Stimulated activated CD8-positive, alpha-beta memory T cell treated with anti-CD3 and anti-CD28 coated beads, Interleukin-12 subunit alpha, Interleukin-12 subunit beta, amount 100 ng/mL, for 1 hour (primary cell): ENCODE measurements at regions not wholly inside any gene's neighbourhood (a gene's known extent, or its start where the extent isn't known, plus 50 kb on each side); places are given as distances from the start of the nearest gene placed in this dataset.
"Not testable (repeated sequence)": the region's sequence is repeated elsewhere in the genome, so short reads cannot be mapped to it uniquely, and the experiment has no call there.

Experiments
- DNase-seq: peaks from one replicate; pipeline ENCODE4 v3.0.0-alpha.2; 2020; ENCODE audit warnings: low read depth

DNA sequence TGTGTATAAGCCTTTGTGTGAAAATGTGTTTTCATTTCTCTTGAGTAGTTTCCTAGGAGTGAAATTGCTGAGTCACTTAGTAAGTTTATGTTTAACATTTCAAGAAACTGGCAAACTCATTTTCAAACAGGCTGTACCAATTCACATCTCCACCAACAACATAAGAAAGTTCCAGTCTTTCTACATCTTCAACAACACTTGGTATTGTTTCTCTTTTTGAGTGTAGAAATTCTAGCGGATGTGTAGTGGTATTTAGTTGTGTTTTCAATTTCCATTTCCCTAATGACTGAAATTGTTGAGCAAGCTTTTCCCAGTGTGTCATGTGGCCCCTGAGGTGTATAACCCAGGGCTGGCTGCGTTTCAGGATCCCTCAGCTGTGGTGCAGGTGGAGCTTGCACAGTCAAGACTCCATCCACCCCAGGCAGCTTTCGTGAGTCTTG is 258.5 kb downstream of the PDCD6IP start:
- DNase-seq = no peak

DNA sequence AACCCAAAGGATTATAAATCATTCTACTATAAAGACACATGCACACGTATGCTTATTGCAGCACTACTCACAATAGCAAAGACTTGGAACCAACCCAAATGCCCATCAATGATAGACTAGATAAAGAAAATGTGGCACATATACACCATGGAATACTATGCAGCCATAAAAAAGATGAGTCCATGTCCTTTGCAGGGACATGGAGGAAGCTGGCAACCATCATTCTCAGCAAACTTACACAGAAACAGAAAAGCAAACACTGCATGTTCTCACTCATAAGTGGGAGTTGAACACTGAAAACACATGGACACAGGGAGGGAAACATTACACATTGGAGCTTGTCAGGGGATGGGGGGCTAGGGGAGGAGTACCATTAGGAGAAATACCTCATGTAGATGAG is 262.6 kb downstream of the PDCD6IP start:
- not testable (repeated sequence) for DNase-seq

DNA sequence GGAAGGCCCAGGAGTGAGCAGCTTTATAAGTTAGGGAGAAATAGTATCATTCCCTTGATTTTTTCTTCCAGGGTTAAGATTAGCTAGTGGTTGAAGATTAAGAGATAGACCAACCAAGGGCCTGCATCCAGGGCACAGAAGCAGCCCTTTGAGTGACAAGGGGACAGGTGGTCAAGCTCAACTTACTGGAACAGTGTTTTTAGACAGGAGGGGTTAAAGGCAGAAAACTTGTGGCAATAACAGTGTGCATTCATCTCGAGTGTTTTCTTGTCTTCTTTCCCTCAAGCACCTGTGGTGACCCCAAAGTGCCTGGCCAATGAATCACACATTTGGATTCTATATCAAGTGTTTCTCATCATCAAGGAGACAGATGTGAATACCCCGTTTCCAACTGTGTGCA is 267.5 kb downstream of the PDCD6IP start:
- DNase-seq = no peak

DNA sequence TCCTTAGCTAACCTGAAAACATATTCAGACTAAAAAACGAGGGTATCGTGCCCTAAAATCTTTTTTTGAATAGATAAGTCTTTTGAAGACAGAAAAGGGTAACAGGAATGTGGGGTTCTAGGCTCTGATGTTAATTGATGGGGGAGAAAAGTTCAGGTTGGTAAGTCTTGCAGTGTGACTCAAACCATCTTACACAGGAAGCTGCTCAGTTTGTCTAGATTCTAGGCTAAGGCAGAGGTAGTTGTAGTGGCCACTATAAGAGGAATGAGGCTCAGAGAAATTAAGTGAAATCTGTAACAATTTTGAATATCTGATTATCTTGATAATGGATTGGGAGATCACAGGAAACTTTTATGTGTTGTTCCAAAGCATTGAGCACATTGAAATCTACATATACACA is 267.9 kb downstream of the PDCD6IP start:
- DNase-seq = no peak

DNA sequence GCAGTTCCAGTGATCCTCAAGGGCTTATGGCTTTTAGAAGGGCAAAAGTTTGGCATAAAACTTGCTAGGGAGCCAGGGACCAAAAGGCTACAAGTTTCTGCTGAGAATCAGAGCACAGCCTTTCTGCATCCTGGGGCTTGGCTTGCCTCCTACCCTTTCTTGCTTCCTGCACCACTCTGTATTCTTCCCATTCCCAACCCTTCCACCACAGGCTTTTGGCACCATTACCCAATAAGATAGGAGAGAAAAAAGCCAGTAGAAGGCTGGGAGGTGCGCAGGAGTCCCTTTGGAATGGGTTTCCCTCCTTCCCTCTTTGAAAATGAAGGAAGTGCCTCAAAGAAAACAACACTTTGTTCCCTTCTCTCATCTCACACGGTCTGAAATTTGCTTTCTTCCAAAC is 268.6 kb downstream of the PDCD6IP start:
- no peak for DNase-seq

DNA sequence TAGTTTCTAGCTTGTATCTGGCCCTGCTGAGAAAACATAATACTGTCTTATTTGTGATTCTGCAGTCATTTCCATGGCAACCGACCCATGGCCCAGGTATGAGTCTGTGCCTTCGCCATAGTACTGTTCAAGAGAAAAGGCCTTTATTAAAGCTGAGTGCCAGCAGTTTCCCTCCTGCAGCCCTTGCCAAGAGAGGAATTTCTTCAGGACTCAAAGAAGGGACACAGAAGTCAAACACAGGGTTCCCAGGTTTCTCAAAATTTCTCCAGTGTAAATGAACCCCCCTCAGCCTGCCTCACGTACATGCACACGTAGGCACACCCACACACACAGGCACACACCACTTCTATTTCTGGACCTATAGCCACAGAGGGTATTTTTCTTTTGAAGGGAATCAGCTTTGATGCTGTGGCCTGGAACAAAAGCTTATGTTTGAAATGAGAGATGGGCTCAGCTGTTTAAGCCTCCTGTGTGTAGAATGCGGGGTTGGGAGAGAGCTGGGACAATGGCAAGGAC is 269.2 kb downstream of the PDCD6IP start:
- DNase-seq = no peak

DNA sequence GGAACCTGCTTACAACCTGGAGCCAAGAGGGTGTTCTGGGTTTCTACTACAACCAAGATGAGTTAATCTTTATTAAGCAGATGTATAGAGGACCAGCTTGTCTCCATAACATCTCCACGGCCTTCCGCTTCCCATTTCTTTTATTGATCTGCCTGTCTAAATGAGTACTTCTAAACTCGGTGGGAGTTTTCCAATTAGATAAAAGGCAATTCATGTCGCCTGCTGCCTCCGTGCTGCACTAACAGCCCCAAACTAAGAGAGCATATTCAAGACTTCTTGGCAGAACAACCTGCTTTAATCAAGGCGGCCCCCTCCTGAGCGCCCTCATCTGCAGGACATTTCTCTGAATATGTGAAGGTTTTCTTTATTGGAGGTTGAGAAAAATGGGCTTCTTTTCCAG is 270.1 kb downstream of the PDCD6IP start:
- no peak for DNase-seq

DNA sequence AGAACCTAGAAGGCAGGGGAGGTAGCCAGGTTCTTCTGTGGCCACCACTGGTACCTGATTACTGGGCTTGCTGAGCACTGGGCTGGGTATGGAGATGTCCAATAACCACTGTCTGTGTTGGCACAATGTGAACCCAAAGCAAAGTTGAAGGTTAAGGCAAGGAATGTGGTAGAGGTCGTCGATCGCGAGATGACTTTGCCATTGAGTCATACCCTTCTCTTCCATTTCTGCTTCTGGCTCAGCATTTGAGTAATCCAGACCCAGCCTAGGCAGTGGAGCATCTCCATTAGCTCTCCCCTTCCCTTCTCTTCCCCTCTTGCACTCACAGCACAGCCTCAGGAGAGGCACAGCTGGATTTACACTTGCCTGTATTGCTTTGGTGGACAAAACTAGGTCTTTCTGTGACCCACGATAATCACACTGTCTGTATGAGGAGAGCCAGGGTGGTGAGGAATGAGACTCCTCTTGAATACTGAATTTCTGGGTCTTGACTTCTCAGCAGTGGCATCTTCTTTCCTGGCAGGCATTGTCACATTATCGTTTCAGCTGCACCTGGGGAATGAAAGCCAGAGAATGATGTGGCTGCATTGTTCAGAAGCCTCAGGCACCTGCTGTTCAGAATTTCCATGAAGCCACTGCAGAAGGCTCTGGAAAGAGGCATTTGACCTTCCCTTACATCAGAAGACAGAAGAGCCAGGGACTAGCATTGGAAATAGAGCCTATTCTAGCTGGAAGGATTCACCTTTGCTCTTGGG is 272.6 kb downstream of the PDCD6IP start:
- no peak for DNase-seq

DNA sequence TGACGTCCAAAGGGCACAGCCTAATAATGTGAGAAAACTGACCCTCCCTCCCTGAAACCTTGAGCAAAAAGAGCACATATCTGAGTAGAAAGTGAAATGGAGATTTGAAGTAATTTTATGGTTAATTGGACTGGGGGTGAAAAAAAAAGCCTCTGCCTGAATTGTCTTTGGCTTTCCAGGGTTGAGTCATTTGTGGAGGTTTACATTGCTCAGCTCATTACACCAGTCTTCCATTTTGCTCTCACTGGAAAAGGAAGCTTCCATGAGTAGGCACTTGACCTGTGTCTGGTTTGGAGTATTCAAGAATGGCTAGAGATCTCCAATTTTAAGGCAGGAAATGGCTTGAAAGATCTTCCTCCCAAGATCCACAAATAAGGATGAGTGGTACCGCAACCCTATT is 273.9 kb downstream of the PDCD6IP start:
- DNase-seq = no peak

DNA sequence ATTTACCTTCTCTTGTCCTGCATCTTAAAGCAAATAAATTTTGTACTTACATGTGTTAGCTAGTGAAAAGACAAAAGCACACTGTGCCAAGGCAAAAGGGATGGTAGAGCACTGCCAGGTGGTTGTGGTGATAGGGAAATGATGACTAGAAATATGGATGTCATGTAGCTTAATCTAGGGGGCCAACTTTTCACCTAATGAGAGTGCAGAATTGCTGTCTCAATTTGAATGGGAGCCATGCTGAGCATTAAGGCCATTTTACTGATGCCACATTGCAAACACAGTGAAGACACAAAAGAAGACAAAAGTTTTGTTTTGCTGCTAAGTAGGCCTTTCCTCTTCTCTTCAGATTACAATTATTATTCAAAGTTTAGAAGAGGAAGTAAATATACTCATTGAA is 274.7 kb downstream of the PDCD6IP start:
- no peak for DNase-seq

DNA sequence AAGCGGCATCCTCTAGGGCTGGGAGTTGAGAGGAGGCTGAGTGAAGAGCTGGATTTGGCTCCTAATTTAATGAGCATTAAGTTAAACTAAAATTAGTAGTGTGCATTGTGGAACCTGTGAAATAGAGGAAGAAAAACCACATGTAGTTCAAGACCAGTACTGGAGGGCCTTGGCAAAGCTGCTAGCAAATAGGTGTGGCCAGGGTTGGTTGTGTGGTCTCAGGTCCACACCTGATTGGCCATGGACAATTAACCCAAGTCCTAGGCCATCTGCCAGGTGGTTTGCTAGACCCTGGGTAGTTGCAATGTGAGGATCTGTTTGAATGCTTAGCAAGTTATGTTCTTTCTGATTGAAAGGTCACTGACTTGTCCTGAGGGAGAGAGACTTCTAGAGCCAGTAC is 275.5 kb downstream of the PDCD6IP start:
- no peak for DNase-seq

DNA sequence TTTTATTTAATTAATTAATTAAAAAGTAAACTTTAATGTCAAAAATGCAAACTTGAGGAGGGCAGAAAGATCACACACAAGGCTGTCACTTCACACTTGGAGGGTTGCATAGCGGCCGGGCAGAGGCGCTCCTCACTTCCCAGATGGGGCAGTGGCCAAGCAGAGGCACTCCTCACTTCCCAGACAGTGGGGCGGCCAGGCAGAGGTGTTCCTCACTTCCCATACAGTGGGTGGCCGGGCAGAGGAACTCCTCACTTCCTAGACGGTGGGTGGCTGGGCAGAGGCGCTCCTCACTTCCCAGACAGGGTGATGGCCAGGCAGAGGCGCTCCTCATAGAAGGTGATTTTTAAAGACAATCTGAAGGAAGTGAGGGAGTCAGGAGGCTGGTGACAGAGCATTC is 277.5 kb downstream of the PDCD6IP start:
- DNase-seq = no peak

DNA sequence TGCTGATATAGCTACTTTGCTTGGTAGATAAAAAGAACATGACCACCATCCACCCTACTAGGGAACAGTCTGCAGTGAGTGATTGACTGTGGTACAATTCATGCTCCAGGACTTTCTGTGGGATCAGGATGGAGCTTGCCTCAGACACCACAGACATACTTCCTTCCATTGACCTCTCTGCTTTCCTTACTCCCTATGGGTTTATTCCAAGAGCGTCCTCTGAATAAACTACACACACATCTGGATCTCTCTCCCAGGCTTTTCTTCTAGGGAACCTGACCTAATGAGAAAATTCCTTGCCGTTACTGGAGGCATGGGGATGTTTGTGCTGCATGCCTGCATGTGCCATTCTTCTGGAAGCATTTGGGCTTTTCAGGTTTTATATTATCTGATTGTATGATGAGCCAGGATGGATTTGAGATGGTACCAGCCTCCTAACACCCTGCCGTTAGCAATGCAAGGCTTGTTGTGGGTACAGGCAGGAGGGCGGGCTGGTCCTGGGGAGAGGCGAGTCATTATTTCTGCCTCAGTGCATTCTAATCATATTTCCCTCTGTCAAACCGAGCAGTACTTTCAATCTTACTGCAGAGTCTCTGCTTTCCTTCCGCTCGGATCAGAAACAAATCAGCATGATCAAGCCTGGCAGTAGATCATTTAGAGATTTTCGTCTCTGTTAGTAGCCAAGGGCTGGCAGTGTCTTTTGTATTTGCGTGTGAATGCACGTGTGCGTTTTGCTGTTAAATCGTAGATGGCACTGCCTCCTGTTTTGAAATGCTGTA is 279.2 kb downstream of the PDCD6IP start:
- DNase-seq = no peak

DNA sequence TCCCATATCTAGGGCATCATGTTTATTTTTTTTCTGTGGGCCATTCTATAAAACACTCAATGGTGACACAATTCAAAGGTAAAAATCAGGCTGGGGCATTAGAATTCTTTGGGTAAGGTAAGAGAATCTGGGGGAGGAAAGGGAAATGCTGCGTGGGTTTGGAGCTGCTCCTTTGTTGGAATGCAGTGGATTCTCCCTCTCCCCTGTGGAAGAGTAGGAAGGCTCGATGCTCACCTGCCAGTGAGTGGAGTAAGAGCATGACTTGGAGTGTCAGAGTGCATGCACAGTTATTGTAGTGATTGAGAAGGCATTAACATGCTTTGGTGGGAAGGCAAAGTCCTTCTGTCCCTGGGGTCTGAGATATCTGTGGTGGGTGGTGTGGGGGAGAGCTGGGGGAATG is 280.0 kb downstream of the PDCD6IP start:
- DNase-seq = no peak

DNA sequence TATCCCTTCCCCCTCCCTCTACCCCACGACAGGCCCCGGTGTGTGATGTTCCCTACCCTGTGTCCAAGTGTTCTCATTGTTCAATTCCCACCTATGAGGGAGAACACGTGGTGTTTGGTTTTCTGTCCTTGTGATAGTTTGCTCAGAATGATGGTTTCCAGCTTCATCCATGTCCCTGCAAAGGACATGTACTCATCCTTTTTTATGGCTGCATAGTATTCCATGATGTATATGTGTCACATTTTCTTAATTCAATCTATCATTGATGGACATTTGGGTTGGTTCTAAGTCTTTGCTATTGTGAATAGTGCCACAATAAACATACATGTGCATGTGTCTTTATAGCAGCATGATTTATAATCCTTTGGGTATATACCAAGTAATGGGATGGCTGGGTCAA is 281.4 kb downstream of the PDCD6IP start:
- not testable (repeated sequence) for DNase-seq

DNA sequence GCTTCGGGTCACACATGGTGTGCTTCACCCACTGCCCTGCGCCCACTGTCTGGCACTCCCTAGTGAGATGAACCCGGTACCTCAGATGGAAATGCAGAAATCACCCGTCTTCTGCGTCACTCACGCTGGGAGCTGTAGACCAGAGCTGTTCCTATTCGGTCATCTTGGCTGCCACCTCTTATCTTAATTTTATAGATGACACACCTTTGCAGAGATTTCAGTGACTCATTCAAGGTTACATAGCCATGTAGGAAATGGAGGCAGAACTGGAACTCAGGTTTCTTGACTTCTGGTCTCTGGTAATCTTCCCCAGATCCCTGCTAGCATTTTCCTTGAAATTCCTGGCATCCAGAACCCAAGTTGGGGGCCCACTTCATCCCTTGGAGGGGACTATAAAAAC is 291.9 kb downstream of the PDCD6IP start:
- DNase-seq = not testable (repeated sequence)

DNA sequence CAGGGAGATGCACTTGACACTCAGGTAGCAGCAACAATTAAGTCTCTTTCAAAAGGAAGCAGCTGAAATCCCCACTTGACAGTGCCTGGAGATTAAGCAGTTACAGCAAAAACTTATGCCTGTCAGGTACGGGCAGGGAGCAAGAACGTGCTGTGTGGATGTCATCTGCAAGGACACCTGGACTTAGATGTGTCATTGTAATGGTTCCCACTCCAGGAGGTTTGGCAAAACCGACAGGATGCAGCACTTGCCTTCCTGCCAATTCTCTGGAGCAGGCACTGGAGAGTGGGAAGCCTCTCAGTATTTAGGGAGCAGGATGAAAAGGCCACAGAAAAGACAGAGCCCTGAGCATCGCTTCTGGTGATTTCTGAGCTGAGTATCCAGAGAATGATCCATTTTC is 292.4 kb downstream of the PDCD6IP start:
- no peak for DNase-seq

DNA sequence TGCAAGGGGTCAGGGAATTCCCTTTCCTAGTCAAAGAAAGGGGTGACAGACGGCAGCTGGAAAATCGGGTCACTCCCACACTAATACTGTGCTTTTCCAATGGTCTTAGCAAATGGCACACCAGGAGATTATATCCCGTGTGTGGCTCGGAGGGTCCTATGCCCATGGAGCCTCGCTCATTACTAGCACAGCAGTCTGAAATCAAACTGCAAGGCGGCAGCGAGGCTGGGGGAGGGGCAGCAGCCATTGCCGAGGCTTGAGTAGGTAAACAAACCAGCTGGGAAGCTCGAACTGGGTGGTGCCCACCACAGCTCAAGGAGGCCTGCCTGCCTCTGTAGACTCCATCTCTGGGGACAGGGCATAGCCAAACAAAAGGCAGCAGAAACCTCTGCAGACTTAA is 295.9 kb downstream of the PDCD6IP start:
- not testable (repeated sequence) for DNase-seq

DNA sequence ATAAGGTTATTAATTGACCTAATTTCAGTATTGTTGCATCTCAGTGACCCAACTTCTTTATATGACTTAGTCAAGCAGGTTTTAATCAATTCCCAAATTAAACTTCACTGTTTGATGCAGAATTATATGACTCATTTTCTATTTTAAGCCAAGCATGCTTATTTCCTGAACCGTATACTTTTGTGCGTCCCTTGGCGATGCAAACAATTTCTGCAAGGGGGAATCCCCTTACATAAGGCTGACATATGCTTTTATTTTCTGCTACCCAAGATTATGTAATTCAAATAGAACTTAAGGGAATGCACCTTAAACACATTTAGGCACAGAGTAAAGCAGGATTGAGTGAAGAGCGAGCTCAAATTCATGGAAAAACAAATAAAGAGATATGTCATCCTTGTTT is 303.9 kb downstream of the PDCD6IP start:
- DNase-seq = no peak

DNA sequence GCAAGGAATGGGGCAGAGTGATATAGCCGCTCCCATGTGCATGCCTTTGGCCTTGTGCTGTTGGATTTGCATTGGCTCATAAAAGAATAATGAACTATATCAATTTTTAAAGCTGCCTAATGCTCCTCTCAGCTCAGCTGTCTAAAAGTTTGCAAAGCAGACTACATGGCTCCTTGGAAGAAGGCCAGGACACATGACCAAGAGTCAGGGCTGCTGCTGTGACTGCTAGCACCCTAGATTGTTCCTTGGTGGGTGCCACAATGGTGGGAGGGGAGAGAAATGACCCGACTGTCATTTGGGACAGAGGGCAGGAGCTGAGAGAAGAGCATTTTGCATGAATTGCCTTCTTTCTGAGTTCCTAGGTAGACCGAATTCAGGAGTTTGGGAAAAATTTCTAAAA is 307.9 kb downstream of the PDCD6IP start:
- no peak for DNase-seq

DNA sequence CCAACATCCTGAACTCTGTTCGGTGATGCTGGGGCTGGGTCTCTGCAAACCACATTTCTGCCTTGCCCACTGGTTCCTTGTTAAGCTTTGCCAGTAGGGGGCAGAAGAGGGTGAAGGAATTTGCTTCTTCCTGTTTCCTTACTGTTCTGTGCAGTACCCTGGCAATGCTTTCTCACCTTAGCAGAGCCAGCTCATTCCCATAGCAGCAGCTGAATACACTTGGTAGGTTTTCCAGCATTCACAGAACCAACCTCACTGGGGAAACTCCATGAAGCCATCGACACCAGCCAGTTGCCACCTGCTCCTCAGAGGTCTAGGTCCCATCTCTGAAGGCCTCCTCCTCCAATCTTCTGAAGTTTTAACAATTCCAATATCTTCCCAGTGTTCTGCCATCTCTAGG is 308.4 kb downstream of the PDCD6IP start:
- no peak for DNase-seq

DNA sequence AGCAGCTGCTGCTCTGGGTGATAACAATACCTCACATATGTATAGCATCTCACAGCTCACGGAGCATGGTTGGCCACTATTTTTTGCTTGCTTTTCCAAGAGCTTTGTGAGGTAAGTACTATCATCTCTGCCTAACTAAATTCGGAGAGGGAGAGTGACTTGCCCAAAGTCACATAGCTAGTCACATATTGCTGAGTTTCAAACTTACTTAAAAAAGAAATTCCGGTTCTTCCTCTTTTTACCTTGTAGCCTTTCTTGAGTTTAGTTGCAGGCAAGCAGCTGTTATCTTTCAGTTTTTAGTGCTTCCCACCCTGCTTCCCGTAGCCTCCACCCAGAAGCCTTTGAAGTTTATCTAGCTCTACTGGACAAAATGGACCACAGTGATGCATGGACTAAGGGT is 309.2 kb downstream of the PDCD6IP start:
- no peak for DNase-seq

DNA sequence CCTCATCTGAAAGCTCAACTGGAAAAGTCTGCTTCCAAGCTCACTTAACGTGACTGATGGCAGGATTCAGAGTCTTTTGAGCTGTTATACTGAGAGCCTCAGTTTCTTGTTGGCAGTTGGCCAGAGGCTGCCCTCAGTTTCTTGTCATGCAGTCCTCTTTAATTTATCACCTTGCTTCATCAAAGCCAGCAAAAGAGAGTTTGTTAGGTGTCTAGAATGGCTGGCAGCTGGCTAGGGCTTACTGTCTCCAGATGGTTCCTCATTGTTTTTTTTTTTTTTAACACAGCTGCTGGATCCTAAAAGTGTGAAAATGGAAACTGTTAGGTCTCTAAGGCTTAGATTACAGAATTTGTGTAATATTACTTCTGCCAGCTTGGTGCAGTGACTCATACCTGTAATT is 310.6 kb downstream of the PDCD6IP start:
- no peak for DNase-seq
